ENCODE measurements at regions not wholly inside any gene's neighbourhood (a gene's known extent, or its start where the extent isn't known, plus 50 kb on each side); places are given as distances from the start of the nearest gene placed in this dataset.

- Histone ChIP-seq H3K4me1 (ENCODE audit: low read depth) (no peaks in the 10 kb centered on the region), H3K36me3 (ENCODE audit: low read depth) (no peaks in the 10 kb centered on the region), H3K4me3 (no peak overlapping the region), H3K9me3 (no peaks in the 10 kb centered on the region)
- TF ChIP-seq CTCF (IDR thresholded peaks at IDR 0.05): no peak
- intact Hi-C loops (cut with DNase I, micrococcal nuclease): loop anchor here in 1 of 2 donors (10.0 kb wide), 1 partner anchor 175 kb away; the partner anchor contains the start of gene ARID2
- DNase-seq: no peak
- ATAC-seq: no peak
Observed at GRCh38 chr12:45549337-45549902, 180.1 kb upstream of the ARID2 start.

GRCh38 chr12:45553204-45553603, 176.3 kb upstream of the ARID2 start:
- Histone ChIP-seq H3K36me3 (ENCODE audit: low read depth) (no peaks in the 10 kb centered on the region), H3K4me3 (no peak overlapping the region), H3K9me3 (no peaks in the 10 kb centered on the region), H3K4me1 (ENCODE audit: low read depth) (no peaks in the 10 kb centered on the region)
- intact Hi-C loops (cut with DNase I, micrococcal nuclease): no loop called here
- no peak for TF ChIP-seq CTCF (IDR thresholded peaks at IDR 0.05)
- ATAC-seq (no peak), DNase-seq (no peak)

- TF ChIP-seq CTCF (IDR thresholded peaks at IDR 0.05): no peak
- H3K4me3 ChIP-seq: no peak overlapping the region
- no peak for ATAC-seq
- H3K36me3 ChIP-seq (ENCODE audit: low read depth): no peaks in the 10 kb centered on the region
- intact Hi-C loops (cut with DNase I, micrococcal nuclease): no loop called here
- H3K9me3 ChIP-seq: no peaks in the 10 kb centered on the region
- no peak for DNase-seq
- H3K4me1 ChIP-seq (ENCODE audit: low read depth): no peaks in the 10 kb centered on the region
Observed at GRCh38 chr12:45557016-45557415, 172.5 kb upstream of the ARID2 start.

GRCh38 chr12:45558353-45558752, 171.2 kb upstream of the ARID2 start:
- Histone ChIP-seq H3K9me3 (no peaks in the 10 kb centered on the region), H3K4me3 (no peak overlapping the region), H3K36me3 (ENCODE audit: low read depth) (no peaks in the 10 kb centered on the region), H3K4me1 (ENCODE audit: low read depth) (no peaks in the 10 kb centered on the region)
- ATAC-seq (no peak), DNase-seq (no peak)
- intact Hi-C loops (cut with DNase I, micrococcal nuclease): no loop called here
- no peak for TF ChIP-seq CTCF (IDR thresholded peaks at IDR 0.05)

GRCh38 chr12:45559537-45559936, 170.0 kb upstream of the ARID2 start:
- no peak for TF ChIP-seq CTCF (IDR thresholded peaks at IDR 0.05)
- DNase-seq: no peak
- H3K4me3 ChIP-seq: no peak overlapping the region
- no peaks in the 10 kb centered on the region for H3K36me3 ChIP-seq (ENCODE audit: low read depth)
- intact Hi-C loops (cut with DNase I, micrococcal nuclease): no loop called here
- no peaks in the 10 kb centered on the region for H3K9me3 ChIP-seq
- no peak for ATAC-seq
- no peaks in the 10 kb centered on the region for H3K4me1 ChIP-seq (ENCODE audit: low read depth)

GRCh38 chr12:45560689-45561088, 168.8 kb upstream of the ARID2 start:
- ATAC-seq: no peak
- intact Hi-C loops (cut with DNase I, micrococcal nuclease): no loop called here

More at GRCh38 chr12:45560689-45561088, 168.8 kb upstream of the ARID2 start:
- no peak for TF ChIP-seq CTCF (IDR thresholded peaks at IDR 0.05)
- Histone ChIP-seq H3K9me3 (no peaks in the 10 kb centered on the region), H3K4me3 (no peak overlapping the region), H3K36me3 (ENCODE audit: low read depth) (no peaks in the 10 kb centered on the region), H3K4me1 (ENCODE audit: low read depth) (no peaks in the 10 kb centered on the region)
- no peak for DNase-seq
